ENCODE measurements at regions not wholly inside any gene's neighbourhood (a gene's known extent, or its start where the extent isn't known, plus 50 kb on each side); places are given as distances from the start of the nearest gene placed in this dataset.

GRCh38 chr11:37786214-37786755 lies 1188.2 kb upstream of the RAG2 start:
- TF ChIP-seq CTCF (IDR thresholded peaks at IDR 0.05 in 8 of 11, conservative IDR thresholded peaks at IDR 0.05 in 3 of 11) (no peak), POLR2A (IDR thresholded peaks at IDR 0.05) (no peak)

Data from spleen (tissue), 7 donors.